C4-2B (cell line): ENCODE measurements at regions not wholly inside any gene's neighbourhood (a gene's known extent, or its start where the extent isn't known, plus 50 kb on each side); places are given as distances from the start of the nearest gene placed in this dataset.

ENCODE experiments used
- H3K27ac ChIP-seq: fragments of 450-650 bp; 2 replicates; pipeline ENCODE4 v1.5.1; 2017
- CTCF ChIP-seq: fragments of 450-650 bp; conservative IDR thresholded peaks from 2 replicates; pipeline ENCODE4 v1.5.1; 2017; ENCODE audit warnings: mild to moderate bottlenecking
- ZFX ChIP-seq: fragments of 450-650 bp; IDR thresholded peaks from 2 replicates; pipeline ENCODE4 v1.6.1; 2017

GRCh38 chr11:71326328-71326940 lies 74.1 kb upstream of the SHANK2 start:
- no peak for TF ChIP-seq CTCF
- no peak for TF ChIP-seq ZFX
- no peak overlapping the region for H3K27ac ChIP-seq

- TF ChIP-seq CTCF = no peak
- no peak for TF ChIP-seq ZFX
- H3K27ac ChIP-seq = no peak overlapping the region
Observed at GRCh38 chr11:71325418-71326327, 73.3 kb upstream of the SHANK2 start.

GRCh38 chr11:71324788-71325417 lies 72.5 kb upstream of the SHANK2 start:
- H3K27ac ChIP-seq = no peak overlapping the region
- TF ChIP-seq ZFX = no peak
- TF ChIP-seq CTCF = no peak

- H3K27ac ChIP-seq = no peak overlapping the region
- no peak for TF ChIP-seq CTCF
Observed at GRCh38 chr11:71323876-71324526, 71.6 kb upstream of the SHANK2 start.

- H3K27ac ChIP-seq = no peak overlapping the region
- TF ChIP-seq CTCF = no peak
- no peak for TF ChIP-seq ZFX
Observed at GRCh38 chr11:71322861-71323582, 70.6 kb upstream of the SHANK2 start.

- no peak for TF ChIP-seq CTCF
- H3K27ac ChIP-seq = no peak overlapping the region
Observed at GRCh38 chr11:71322192-71322735, 69.9 kb upstream of the SHANK2 start.
